ENCODE measurements at regions not wholly inside any gene's neighbourhood (a gene's known extent, or its start where the extent isn't known, plus 50 kb on each side); places are given as distances from the start of the nearest gene placed in this dataset.

DNA sequence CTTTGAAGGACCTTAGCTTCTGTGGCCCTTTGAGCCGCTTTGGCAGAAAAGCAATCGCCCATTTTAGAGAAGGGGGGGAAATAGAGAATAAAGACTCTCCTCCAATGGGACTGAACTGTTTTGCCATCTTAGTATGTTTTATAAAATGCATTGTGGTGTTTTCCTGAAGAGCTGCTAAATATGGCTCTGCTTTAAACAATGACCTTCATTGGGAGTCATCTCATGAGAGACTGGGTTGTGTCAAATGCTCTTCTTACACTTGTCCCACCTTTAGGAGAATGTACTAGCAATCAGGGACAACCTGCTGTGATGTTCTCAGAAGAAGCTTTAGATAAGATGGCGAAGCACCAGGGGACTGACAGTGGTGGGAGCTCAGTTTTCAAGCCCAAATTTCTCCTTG lies 418.9 kb upstream of the POU3F3 start:
- TF ChIP-seq, protein P1, sequence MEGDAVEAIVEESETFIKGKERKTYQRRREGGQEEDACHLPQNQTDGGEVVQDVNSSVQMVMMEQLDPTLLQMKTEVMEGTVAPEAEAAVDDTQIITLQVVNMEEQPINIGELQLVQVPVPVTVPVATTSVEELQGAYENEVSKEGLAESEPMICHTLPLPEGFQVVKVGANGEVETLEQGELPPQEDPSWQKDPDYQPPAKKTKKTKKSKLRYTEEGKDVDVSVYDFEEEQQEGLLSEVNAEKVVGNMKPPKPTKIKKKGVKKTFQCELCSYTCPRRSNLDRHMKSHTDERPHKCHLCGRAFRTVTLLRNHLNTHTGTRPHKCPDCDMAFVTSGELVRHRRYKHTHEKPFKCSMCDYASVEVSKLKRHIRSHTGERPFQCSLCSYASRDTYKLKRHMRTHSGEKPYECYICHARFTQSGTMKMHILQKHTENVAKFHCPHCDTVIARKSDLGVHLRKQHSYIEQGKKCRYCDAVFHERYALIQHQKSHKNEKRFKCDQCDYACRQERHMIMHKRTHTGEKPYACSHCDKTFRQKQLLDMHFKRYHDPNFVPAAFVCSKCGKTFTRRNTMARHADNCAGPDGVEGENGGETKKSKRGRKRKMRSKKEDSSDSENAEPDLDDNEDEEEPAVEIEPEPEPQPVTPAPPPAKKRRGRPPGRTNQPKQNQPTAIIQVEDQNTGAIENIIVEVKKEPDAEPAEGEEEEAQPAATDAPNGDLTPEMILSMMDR (IDR thresholded peaks at IDR 0.05; ENCODE audit: insufficient read depth, low read length) = no peak
- no peak for TF ChIP-seq SPI1 (IDR thresholded peaks at IDR 0.05; ENCODE audit: borderline replicate concordance, low read depth)
- no peak for TF ChIP-seq POLR2AphosphoS5 (IDR thresholded peaks at IDR 0.05; ENCODE audit: low read depth)
- TF ChIP-seq, protein P2, sequence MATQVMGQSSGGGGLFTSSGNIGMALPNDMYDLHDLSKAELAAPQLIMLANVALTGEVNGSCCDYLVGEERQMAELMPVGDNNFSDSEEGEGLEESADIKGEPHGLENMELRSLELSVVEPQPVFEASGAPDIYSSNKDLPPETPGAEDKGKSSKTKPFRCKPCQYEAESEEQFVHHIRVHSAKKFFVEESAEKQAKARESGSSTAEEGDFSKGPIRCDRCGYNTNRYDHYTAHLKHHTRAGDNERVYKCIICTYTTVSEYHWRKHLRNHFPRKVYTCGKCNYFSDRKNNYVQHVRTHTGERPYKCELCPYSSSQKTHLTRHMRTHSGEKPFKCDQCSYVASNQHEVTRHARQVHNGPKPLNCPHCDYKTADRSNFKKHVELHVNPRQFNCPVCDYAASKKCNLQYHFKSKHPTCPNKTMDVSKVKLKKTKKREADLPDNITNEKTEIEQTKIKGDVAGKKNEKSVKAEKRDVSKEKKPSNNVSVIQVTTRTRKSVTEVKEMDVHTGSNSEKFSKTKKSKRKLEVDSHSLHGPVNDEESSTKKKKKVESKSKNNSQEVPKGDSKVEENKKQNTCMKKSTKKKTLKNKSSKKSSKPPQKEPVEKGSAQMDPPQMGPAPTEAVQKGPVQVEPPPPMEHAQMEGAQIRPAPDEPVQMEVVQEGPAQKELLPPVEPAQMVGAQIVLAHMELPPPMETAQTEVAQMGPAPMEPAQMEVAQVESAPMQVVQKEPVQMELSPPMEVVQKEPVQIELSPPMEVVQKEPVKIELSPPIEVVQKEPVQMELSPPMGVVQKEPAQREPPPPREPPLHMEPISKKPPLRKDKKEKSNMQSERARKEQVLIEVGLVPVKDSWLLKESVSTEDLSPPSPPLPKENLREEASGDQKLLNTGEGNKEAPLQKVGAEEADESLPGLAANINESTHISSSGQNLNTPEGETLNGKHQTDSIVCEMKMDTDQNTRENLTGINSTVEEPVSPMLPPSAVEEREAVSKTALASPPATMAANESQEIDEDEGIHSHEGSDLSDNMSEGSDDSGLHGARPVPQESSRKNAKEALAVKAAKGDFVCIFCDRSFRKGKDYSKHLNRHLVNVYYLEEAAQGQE (IDR thresholded peaks at IDR 0.05; ENCODE audit: insufficient replicate concordance, low read depth) = no peak
- no peak for TF ChIP-seq GABPA (IDR thresholded peaks at IDR 0.05; ENCODE audit: low read depth)

Data from HL-60 (cell line).